CD8-positive, alpha-beta memory T cell (primary cell): ENCODE measurements at regions not wholly inside any gene's neighbourhood (a gene's known extent, or its start where the extent isn't known, plus 50 kb on each side); places are given as distances from the start of the nearest gene placed in this dataset.

Experiments
- CTCF ChIA-PET: fragments of 350-600 bp; sonication (Branson Sonifier 250); formaldehyde crosslinking; loops from one replicate; lab custom pipeline; 2021; ENCODE audit warnings: antibody characterized with exemption; lab: Charles Lee
- POLR2A ChIA-PET: fragments of 350-600 bp; sonication (Branson Sonifier 250); formaldehyde crosslinking; loops from one replicate; lab custom pipeline; 2021; ENCODE audit warnings: antibody characterized with exemption; lab: Charles Lee
- DNase-seq, 5 donors: peaks; one replicate each; pipeline versions ENCODE4 v3.0.0 to v3.0.0-alpha.2; 2020 to 2022; ENCODE audit warnings: mixed read lengths in 1 of 5
- H3K27ac ChIP-seq: one replicate; pipeline ENCODE4 v1.7.0; 2013; ENCODE audit warnings: low read depth, mild to moderate bottlenecking, low read length, moderate library complexity
- H3K27me3 ChIP-seq: 2 replicates; pipeline ENCODE4 v1.7.0; 2013; ENCODE audit warnings: low read length, mild to moderate bottlenecking; ENCODE audit not compliant: insufficient read depth, poor library complexity, severe bottlenecking
- H3K36me3 ChIP-seq: 2 replicates; pipeline ENCODE4 v1.7.0; 2013; ENCODE audit warnings: mild to moderate bottlenecking, low read length, moderate library complexity; ENCODE audit not compliant: insufficient read depth
- H3K4me1 ChIP-seq: 2 replicates; pipeline ENCODE4 v1.7.0; 2013; ENCODE audit warnings: mild to moderate bottlenecking, low read length, moderate library complexity; ENCODE audit not compliant: insufficient read depth
- H3K4me3 ChIP-seq: 2 replicates; pipeline ENCODE4 v1.7.0; 2013; ENCODE audit warnings: mild to moderate bottlenecking, low read length
- H3K9me3 ChIP-seq: 2 replicates; pipeline ENCODE4 v1.7.0; 2013; ENCODE audit warnings: mild to moderate bottlenecking, low read length
- H3K27ac Mint-ChIP-seq, 8 donors: one replicate each; pipeline ENCODE4 v1.8.0; 2020 to 2021; ENCODE audit warnings: mixed read lengths in 8 of 8, mild to moderate bottlenecking in 6 of 8, inconsistent platforms in 3 of 8, moderate library complexity in 3 of 8
- H3K27me3 Mint-ChIP-seq, 2 donors: one replicate each; pipeline ENCODE4 v1.8.0; 2020 to 2021; ENCODE audit warnings: mixed read lengths in 2 of 2, mild to moderate bottlenecking in 1 of 2, moderate library complexity in 1 of 2
- H3K36me3 Mint-ChIP-seq, 3 donors: one replicate each; pipeline ENCODE4 v1.8.0; 2020 to 2021; ENCODE audit warnings: mixed read lengths in 3 of 3, inconsistent platforms in 1 of 3, mild to moderate bottlenecking in 1 of 3
- H3K4me1 Mint-ChIP-seq, 3 donors: one replicate each; pipeline ENCODE4 v1.8.0; 2020 to 2021; ENCODE audit warnings: mixed read lengths in 3 of 3, inconsistent platforms in 1 of 3, mild to moderate bottlenecking in 1 of 3
- H3K4me3 Mint-ChIP-seq, 7 donors: one replicate each; pipeline ENCODE4 v1.8.0; 2020 to 2021; ENCODE audit warnings: mixed read lengths in 7 of 7, mild to moderate bottlenecking in 6 of 7, moderate library complexity in 4 of 7, inconsistent platforms in 2 of 7
- H3K9me3 Mint-ChIP-seq, 5 donors: one replicate each; pipeline ENCODE4 v1.8.0; 2020 to 2022; ENCODE audit warnings: mixed read lengths in 5 of 5, mild to moderate bottlenecking in 3 of 5, moderate library complexity in 2 of 5, inconsistent platforms in 1 of 5

- no peaks in the 10 kb centered on the region for H3K9me3 Mint-ChIP-seq
- CTCF ChIA-PET = no interaction called here
- Histone ChIP-seq H3K4me3 (no peak overlapping the region), H3K4me1 (no peaks in the 10 kb centered on the region), H3K9me3 (no peaks in the 10 kb centered on the region), H3K27ac (no peak overlapping the region), H3K36me3 (no peaks in the 10 kb centered on the region), H3K27me3 (no peaks in the 10 kb centered on the region)
- no peak for DNase-seq
- no peak overlapping the region for H3K4me3 Mint-ChIP-seq
- no peaks in the 10 kb centered on the region for H3K36me3 Mint-ChIP-seq
- H3K27ac Mint-ChIP-seq = no peak overlapping the region
- POLR2A ChIA-PET = no interaction called here
- H3K27me3 Mint-ChIP-seq = peaks cover 3 to 9% of the 10 kb centered on the region in 2 donors
- H3K4me1 Mint-ChIP-seq = no peaks in the 10 kb centered on the region
These were observed 109.3 kb downstream of the IRX5 start for GRCh38 chr16:55039931-55040330.

GRCh38 chr16:55040366-55041086 lies 109.9 kb downstream of the IRX5 start:
- H3K27ac Mint-ChIP-seq = no peak overlapping the region
- H3K4me3 Mint-ChIP-seq = no peak overlapping the region
- peaks cover 4 to 13% of the 10 kb centered on the region in 2 donors for H3K27me3 Mint-ChIP-seq
- no peaks in the 10 kb centered on the region for H3K9me3 Mint-ChIP-seq
- no peaks in the 10 kb centered on the region for H3K36me3 Mint-ChIP-seq
- no peaks in the 10 kb centered on the region for H3K9me3 ChIP-seq
- H3K36me3 ChIP-seq = no peaks in the 10 kb centered on the region
- no peaks in the 10 kb centered on the region for H3K4me1 Mint-ChIP-seq
- H3K27ac ChIP-seq = no peak overlapping the region
- no peak overlapping the region for H3K4me3 ChIP-seq
- ChIA-PET CTCF (no interaction called here), POLR2A (no interaction called here)
- DNase-seq = no peak
- H3K4me1 ChIP-seq = no peaks in the 10 kb centered on the region
- H3K27me3 ChIP-seq = no peaks in the 10 kb centered on the region

- Mint-ChIP-seq H3K9me3 (no peaks in the 10 kb centered on the region), H3K27me3 (peaks cover 4 to 16% of the 10 kb centered on the region in 2 donors), H3K36me3 (no peaks in the 10 kb centered on the region), H3K27ac (no peak overlapping the region), H3K4me1 (no peaks in the 10 kb centered on the region), H3K4me3 (no peak overlapping the region)
- DNase-seq = no peak
- ChIA-PET CTCF (no interaction called here), POLR2A (no interaction called here)
- Histone ChIP-seq H3K4me1 (no peaks in the 10 kb centered on the region), H3K27ac (no peak overlapping the region), H3K27me3 (no peaks in the 10 kb centered on the region), H3K9me3 (no peaks in the 10 kb centered on the region), H3K4me3 (no peak overlapping the region), H3K36me3 (no peaks in the 10 kb centered on the region)
These were observed 111.0 kb downstream of the IRX5 start for GRCh38 chr16:55041540-55042234.

- H3K27ac Mint-ChIP-seq = no peak overlapping the region
- no peaks in the 10 kb centered on the region for H3K36me3 Mint-ChIP-seq
- H3K9me3 ChIP-seq = no peaks in the 10 kb centered on the region
These were observed 112.1 kb downstream of the IRX5 start for GRCh38 chr16:55042556-55043432.

GRCh38 chr16:55043499-55043898 lies 112.8 kb downstream of the IRX5 start:
- ChIA-PET POLR2A (no interaction called here), CTCF (no interaction called here)
- H3K27me3 Mint-ChIP-seq = peaks cover 4 to 16% of the 10 kb centered on the region in 2 donors
- H3K9me3 ChIP-seq = no peaks in the 10 kb centered on the region
- H3K4me3 ChIP-seq = no peak overlapping the region
- H3K36me3 Mint-ChIP-seq = no peaks in the 10 kb centered on the region
- H3K27ac Mint-ChIP-seq = no peak overlapping the region
- no peak overlapping the region for H3K4me3 Mint-ChIP-seq
- no peak overlapping the region for H3K27ac ChIP-seq
- no peaks in the 10 kb centered on the region for H3K36me3 ChIP-seq
- no peaks in the 10 kb centered on the region for H3K9me3 Mint-ChIP-seq
- no peak for DNase-seq
- no peaks in the 10 kb centered on the region for H3K4me1 ChIP-seq
- no peaks in the 10 kb centered on the region for H3K4me1 Mint-ChIP-seq
- no peaks in the 10 kb centered on the region for H3K27me3 ChIP-seq

More at GRCh38 chr16:55042556-55043432, 112.1 kb downstream of the IRX5 start:
- no peaks in the 10 kb centered on the region for H3K4me1 ChIP-seq
- no peaks in the 10 kb centered on the region for H3K27me3 ChIP-seq
- H3K4me3 ChIP-seq = no peak overlapping the region
- no peaks in the 10 kb centered on the region for H3K36me3 ChIP-seq
- POLR2A ChIA-PET = no interaction called here
- CTCF ChIA-PET = no interaction called here
- DNase-seq = no peak
- Mint-ChIP-seq H3K9me3 (no peaks in the 10 kb centered on the region), H3K4me3 (no peak overlapping the region), H3K27me3 (peaks cover 4 to 16% of the 10 kb centered on the region in 2 donors), H3K4me1 (no peaks in the 10 kb centered on the region)
- H3K27ac ChIP-seq = no peak overlapping the region

- H3K27me3 ChIP-seq = no peaks in the 10 kb centered on the region
- Mint-ChIP-seq H3K4me1 (no peaks in the 10 kb centered on the region), H3K4me3 (no peak overlapping the region), H3K36me3 (no peaks in the 10 kb centered on the region), H3K27ac (no peak overlapping the region), H3K9me3 (no peaks in the 10 kb centered on the region), H3K27me3 (peaks cover 4 to 16% of the 10 kb centered on the region in 2 donors)
- H3K27ac ChIP-seq = no peak overlapping the region
- ChIA-PET POLR2A (no interaction called here), CTCF (no interaction called here)
- DNase-seq = no peak
- no peak overlapping the region for H3K4me3 ChIP-seq
- H3K4me1 ChIP-seq = no peaks in the 10 kb centered on the region
- H3K36me3 ChIP-seq = no peaks in the 10 kb centered on the region
- no peaks in the 10 kb centered on the region for H3K9me3 ChIP-seq
These were observed 113.7 kb downstream of the IRX5 start for GRCh38 chr16:55044201-55044975.

GRCh38 chr16:55045329-55045728 lies 114.7 kb downstream of the IRX5 start:
- no peak overlapping the region for H3K4me3 Mint-ChIP-seq
- H3K36me3 Mint-ChIP-seq = no peaks in the 10 kb centered on the region
- Histone ChIP-seq H3K4me3 (no peak overlapping the region), H3K27ac (no peak overlapping the region), H3K36me3 (no peaks in the 10 kb centered on the region), H3K27me3 (no peaks in the 10 kb centered on the region), H3K9me3 (no peaks in the 10 kb centered on the region), H3K4me1 (no peaks in the 10 kb centered on the region)
- no peaks in the 10 kb centered on the region for H3K4me1 Mint-ChIP-seq
- no peak for DNase-seq
- ChIA-PET CTCF (no interaction called here), POLR2A (no interaction called here)
- no peak overlapping the region for H3K27ac Mint-ChIP-seq
- H3K9me3 Mint-ChIP-seq = no peaks in the 10 kb centered on the region
- peaks cover 2 to 16% of the 10 kb centered on the region in 2 donors for H3K27me3 Mint-ChIP-seq
